ENCODE measurements at regions not wholly inside any gene's neighbourhood (a gene's known extent, or its start where the extent isn't known, plus 50 kb on each side); places are given as distances from the start of the nearest gene placed in this dataset.

- DNase-seq, result no peak
Observed at GRCh38 chr3:104820959-104821358, 545.8 kb upstream of the ALCAM start.

GRCh38 chr3:104825116-104825515 lies 541.6 kb upstream of the ALCAM start:
- DNase-seq, result no peak

- DNase-seq, result no peak
Observed at GRCh38 chr3:104831071-104831470, 535.6 kb upstream of the ALCAM start.

GRCh38 chr3:104832530-104832929 lies 534.2 kb upstream of the ALCAM start:
- DNase-seq, result no peak

- DNase-seq, result no peak
Observed at GRCh38 chr3:104835376-104835775, 531.3 kb upstream of the ALCAM start.

- no peak for DNase-seq
Observed at GRCh38 chr3:104846270-104846669, 520.4 kb upstream of the ALCAM start.

GRCh38 chr3:104849070-104849469 lies 517.6 kb upstream of the ALCAM start:
- DNase-seq, result no peak

- no peak for DNase-seq
Observed at GRCh38 chr3:104854468-104854867, 512.2 kb upstream of the ALCAM start.

GRCh38 chr3:104855702-104856101 lies 511.0 kb upstream of the ALCAM start:
- no peak for DNase-seq

- DNase-seq, result no peak
Observed at GRCh38 chr3:104856741-104857140, 510.0 kb upstream of the ALCAM start.

GRCh38 chr3:104868291-104868690 lies 498.4 kb upstream of the ALCAM start:
- no peak for DNase-seq

GRCh38 chr3:104870276-104870675 lies 496.4 kb upstream of the ALCAM start:
- DNase-seq, result no peak

- DNase-seq, result no peak
Observed at GRCh38 chr3:104873331-104873730, 493.4 kb upstream of the ALCAM start.

- DNase-seq, result no peak
Observed at GRCh38 chr3:104878395-104878794, 488.3 kb upstream of the ALCAM start.

- DNase-seq, result no peak
Observed at GRCh38 chr3:104879919-104880318, 486.8 kb upstream of the ALCAM start.

GRCh38 chr3:104885214-104885814 lies 481.4 kb upstream of the ALCAM start:
- no peak for DNase-seq

GRCh38 chr3:104886220-104886995 lies 480.3 kb upstream of the ALCAM start:
- DNase-seq, result no peak

GRCh38 chr3:104887069-104887468 lies 479.6 kb upstream of the ALCAM start:
- DNase-seq, result no peak

GRCh38 chr3:104887619-104888018 lies 479.1 kb upstream of the ALCAM start:
- no peak for DNase-seq

GRCh38 chr3:104892044-104892443 lies 474.7 kb upstream of the ALCAM start:
- no peak for DNase-seq

- no peak for DNase-seq
Observed at GRCh38 chr3:104896624-104897023, 470.1 kb upstream of the ALCAM start.

GRCh38 chr3:104901396-104901795 lies 465.3 kb upstream of the ALCAM start:
- DNase-seq, result no peak

- DNase-seq, result no peak
Observed at GRCh38 chr3:104903064-104903463, 463.6 kb upstream of the ALCAM start.

- no peak for DNase-seq
Observed at GRCh38 chr3:104906001-104906639, 460.6 kb upstream of the ALCAM start.
